Stimulated activated CD4-positive, alpha-beta T cell treated with anti-CD3 and anti-CD28 coated beads, Interleukin-4, amount 100 ng/mL, for 48 hours (primary cell): ENCODE measurements at regions not wholly inside any gene's neighbourhood (a gene's known extent, or its start where the extent isn't known, plus 50 kb on each side); places are given as distances from the start of the nearest gene placed in this dataset.

ENCODE experiments used
- DNase-seq, 2 donors: peaks; one replicate each; pipeline ENCODE4 v3.0.0-alpha.2; 2020; ENCODE audit warnings: low read depth in 2 of 2

- DNase-seq = no peak
Measured at GRCh38 chr1:30054126-30054525, 669.3 kb downstream of the MATN1 start.

DNA sequence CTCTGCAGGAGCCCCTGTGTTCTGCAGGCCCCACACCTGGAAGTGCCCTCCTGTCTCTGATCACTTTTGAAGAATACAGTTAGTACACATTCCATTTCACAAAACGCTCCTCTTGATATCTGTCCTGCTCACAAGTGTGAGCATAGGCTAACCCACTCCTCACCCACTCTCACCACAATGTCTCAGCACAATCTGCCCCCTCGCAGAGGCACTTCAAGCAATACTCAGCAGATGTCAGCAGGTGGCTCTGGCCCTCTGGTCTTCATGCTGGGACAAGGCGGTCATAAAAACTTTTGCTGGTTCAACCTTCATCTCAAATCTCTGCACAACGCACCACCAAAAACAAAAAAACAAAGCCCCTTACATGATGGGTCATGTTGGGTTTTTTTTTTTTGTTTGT lies 671.2 kb downstream of the MATN1 start:
- DNase-seq = no peak

DNA sequence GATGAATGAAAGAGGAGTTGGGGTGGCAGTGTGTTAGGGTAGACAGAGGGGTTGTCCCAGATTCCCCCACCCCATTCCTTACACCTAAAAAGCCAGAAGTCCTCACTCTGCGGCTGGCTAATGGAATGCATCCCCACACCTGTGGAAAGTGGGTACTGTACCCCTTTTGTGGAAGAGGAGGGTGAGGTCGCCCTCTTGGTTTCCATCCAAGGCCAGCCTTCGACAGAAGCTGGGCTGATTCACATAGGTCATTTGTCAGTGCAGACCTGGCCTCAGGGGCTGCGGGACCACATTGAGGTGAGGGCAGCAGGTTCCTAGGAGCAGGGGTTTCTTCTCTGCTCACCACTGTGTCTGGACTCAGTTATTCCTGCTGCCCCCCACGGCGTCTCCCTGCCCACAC lies 671.6 kb downstream of the MATN1 start:
- DNase-seq = no peak

DNA sequence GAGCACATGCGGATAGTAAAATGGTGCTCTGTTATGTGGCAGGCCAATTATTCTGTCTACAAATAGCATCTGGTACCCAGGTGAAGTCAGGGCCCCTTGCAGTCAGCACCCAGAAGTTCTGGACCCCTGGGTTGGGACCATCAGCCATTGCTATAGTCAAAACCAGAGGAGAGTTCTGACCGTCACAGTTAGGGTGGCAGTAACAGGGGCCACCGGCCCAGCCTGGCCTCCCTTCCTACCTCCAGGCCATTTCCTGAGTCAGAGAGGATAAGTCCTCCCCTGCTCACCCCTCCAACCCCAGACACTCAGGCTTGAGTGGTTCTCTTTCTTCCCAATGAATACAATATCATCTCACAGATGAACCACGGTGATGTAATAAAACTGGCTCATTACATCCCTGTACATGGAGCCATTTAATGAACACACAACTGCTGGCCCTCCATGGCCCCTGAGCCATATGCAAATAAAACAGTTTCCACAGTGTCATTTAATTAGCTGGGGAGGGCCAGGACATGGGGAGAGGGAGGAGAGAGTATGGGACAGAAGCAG lies 673.6 kb downstream of the MATN1 start:
- DNase-seq = no peak

DNA sequence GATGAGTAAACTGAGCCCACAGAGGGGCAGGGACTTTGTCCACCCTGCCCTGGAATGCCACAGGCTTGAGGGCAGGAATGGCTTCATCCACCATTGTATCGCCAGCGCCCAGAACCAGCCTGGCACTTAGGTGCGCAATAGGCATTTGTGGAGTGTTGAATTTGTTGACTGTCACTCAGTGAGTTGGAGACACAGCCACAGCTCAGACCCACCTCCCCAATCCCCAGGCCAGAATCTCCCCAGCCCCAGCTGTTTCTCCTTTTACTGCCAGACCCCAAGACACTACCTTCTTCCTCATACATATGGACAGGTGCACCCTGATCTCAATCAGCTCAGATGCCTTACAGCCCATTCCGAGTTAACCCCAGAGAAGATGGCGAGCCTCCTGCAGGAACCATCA lies 674.5 kb downstream of the MATN1 start:
- DNase-seq = no peak

GRCh38 chr1:30047576-30047975 lies 675.8 kb downstream of the MATN1 start:
- DNase-seq = no peak

- no peak for DNase-seq
Measured at GRCh38 chr1:30046751-30047150, 676.6 kb downstream of the MATN1 start.

DNA sequence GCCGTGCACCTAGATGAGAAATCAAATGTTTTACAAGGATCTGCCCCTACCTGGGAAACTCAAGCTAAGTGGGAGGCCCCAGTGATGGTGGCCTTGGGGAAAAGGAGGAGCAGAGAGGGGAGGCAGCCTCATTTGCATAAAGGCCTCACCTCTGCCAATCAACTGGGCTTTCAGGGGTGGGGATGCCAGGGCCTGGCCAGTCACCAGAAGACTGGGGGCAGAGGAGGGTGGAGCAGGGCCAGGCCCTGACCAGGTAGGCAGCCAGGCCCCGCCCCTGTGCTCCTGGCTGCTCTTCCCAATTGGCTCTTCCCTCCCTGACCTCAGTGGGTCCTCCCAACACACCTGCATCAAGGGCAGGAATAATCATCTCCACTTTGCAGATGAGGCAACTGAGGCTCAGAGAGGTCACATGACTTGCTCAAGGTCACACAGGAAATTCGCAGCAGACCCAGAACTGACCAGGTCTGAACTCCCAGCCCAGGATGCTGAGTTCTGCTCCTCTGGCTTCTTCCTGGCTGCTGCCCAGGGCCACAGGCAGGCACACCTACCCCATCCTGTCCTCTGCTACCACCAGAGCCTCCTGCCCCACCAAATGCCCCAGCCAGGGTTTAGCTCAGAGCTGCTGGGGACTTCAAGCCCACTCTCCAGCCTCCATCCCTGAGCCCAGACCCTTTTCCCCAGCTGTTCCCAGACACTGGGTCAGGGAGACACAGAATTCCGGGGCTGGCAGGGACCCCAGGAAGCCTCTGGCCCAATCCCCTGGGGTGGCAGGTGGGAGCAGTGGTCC lies 677.9 kb downstream of the MATN1 start:
- DNase-seq = no peak

DNA sequence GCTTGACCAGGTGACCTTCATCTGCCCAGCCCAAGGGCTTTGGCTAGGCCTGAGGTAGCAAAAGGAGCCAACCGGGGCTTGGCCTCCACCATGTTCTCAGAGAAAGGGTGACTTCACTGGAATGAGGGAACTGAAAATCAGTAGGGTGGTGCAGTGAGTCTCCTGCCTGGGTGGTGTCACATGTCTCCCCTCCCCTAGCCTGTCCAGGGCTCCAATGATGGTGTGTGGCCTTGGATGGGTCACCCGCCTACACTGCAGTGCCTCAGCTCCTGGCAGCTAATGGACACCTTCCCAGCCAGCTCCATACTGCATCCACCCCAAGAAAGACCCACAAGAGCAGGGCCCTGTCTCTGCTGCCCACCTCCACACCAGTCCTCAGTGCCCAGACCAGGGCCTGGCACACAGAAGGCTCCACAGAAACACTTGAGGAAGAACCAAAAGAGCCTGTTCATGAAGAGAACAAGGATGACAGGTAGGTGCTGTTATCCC lies 678.7 kb downstream of the MATN1 start:
- DNase-seq = no peak

DNA sequence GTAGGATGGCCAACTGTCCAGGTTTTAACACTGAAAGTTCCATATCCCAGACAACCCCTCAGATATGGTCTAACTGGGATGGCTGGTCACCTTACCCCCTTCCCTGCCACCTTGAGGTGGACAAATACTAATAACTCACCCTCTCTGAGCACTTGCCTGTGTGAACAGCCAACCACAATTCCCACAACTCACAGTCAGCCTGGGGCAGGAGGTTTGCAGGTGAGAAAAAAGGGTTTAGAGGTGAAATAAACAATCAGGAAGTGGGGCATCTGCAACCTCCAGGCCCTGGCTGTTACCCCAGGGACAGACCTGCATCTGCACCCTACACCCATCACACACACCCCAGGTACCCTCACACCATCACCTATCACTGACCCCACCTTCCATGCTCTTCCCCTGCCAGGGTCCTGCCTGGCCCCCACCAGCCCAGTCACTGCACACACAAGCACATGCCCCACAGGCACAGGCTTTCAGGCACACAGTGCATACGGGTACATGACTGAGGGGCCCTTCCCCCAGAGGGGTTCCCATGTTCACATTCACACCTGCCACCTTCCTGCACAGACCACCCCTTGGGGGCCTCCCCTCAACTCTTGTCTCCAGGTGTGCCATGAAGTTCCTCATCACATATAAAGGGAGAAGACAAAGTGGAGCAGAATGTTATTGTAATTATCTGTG lies 679.5 kb downstream of the MATN1 start:
- DNase-seq = no peak

GRCh38 chr1:30043256-30043655 lies 680.1 kb downstream of the MATN1 start:
- DNase-seq = no peak

GRCh38 chr1:30042438-30043147 lies 680.8 kb downstream of the MATN1 start:
- no peak for DNase-seq

DNA sequence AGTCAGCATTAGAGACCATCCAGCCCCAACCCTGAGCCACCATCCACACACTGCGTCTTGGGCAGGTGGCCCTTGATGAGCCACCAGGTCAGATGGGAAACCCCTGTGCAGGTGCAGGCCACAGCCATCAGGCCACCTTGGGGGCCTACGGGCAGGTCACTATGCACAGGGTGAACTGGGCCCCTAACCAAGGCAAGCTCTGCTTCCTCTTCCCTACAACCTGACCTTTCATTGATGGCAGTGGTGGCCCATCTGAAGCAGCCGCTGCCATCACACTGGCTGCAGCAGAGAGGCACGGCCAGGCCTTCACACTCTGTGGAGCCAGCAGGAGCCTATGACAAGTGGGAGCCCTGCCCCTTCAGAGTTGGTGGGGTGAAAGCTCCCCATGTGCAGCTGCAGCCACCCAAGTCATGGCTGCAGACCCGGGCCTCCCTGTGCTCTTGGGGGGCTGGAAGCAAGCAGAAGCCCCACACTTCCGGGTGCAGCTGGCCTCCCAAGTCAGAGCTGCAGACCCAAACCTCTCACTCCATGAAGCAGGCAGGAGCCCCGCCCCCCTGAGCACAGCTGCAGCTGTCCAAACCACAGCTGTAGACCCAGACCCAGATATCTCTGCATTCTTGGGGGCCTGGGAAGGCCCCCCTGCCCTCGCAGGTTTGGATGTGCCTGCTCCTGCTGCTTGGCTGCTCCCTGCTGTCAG lies 681.5 kb downstream of the MATN1 start:
- DNase-seq = no peak

GRCh38 chr1:30040081-30041019 lies 683.0 kb downstream of the MATN1 start:
- DNase-seq = no peak

- no peak for DNase-seq
Measured at GRCh38 chr1:30039354-30040080, 683.9 kb downstream of the MATN1 start.

GRCh38 chr1:30038134-30039025 lies 685.0 kb downstream of the MATN1 start:
- no peak for DNase-seq

- no peak for DNase-seq
Measured at GRCh38 chr1:30037251-30038118, 685.9 kb downstream of the MATN1 start.

DNA sequence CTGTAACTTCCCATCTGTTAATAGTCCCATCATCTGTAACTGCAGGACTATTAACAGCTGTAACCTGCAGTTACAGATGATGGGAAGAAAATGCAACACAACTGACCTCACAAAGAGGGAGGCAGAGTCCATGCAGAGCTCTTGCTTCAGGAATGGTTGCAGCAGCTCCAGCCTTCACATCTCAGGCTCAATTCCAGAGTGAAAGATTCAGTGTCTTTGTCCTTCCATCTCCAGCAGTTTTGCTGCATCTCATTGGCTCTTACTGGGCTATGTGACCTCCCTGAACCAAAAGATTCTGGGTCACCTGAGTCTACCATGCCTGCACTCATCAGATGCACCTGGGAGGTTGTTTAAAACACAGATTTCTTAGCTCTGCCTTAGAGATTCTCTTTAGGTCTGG lies 686.7 kb downstream of the MATN1 start:
- no peak for DNase-seq
